ENCODE measurements at regions not wholly inside any gene's neighbourhood (a gene's known extent, or its start where the extent isn't known, plus 50 kb on each side); places are given as distances from the start of the nearest gene placed in this dataset.

GRCh38 chr20:4470375-4470774, 215.9 kb upstream of the PRNP start:
- TF ChIP-seq, protein P1, sequence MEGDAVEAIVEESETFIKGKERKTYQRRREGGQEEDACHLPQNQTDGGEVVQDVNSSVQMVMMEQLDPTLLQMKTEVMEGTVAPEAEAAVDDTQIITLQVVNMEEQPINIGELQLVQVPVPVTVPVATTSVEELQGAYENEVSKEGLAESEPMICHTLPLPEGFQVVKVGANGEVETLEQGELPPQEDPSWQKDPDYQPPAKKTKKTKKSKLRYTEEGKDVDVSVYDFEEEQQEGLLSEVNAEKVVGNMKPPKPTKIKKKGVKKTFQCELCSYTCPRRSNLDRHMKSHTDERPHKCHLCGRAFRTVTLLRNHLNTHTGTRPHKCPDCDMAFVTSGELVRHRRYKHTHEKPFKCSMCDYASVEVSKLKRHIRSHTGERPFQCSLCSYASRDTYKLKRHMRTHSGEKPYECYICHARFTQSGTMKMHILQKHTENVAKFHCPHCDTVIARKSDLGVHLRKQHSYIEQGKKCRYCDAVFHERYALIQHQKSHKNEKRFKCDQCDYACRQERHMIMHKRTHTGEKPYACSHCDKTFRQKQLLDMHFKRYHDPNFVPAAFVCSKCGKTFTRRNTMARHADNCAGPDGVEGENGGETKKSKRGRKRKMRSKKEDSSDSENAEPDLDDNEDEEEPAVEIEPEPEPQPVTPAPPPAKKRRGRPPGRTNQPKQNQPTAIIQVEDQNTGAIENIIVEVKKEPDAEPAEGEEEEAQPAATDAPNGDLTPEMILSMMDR (IDR thresholded peaks at IDR 0.05 in 4 of 5, conservative IDR thresholded peaks at IDR 0.05 in 1 of 5): no peak
- no peak for TF ChIP-seq POLR2A (IDR thresholded peaks at IDR 0.05)

Measured in gastrocnemius medialis (tissue), 4 donors.